Ascending aorta (tissue), 2 donors: ENCODE measurements at regions not wholly inside any gene's neighbourhood (a gene's known extent, or its start where the extent isn't known, plus 50 kb on each side); places are given as distances from the start of the nearest gene placed in this dataset.

Experiments
- DNase-seq, 2 donors: peaks; one replicate each; pipeline ENCODE4 v3.0.0-alpha.2; 2019; ENCODE audit warnings: low spot score in 2 of 2
- H3K27ac ChIP-seq, 2 donors: fragments of 200-600 bp; sonication (generic); one replicate each; pipeline ENCODE4 v1.5.1; 2016 to 2017; ENCODE audit warnings: mild to moderate bottlenecking in 1 of 2
- H3K27me3 ChIP-seq: fragments of 200-600 bp; sonication (generic); one replicate; pipeline ENCODE4 v1.5.1; 2017
- H3K36me3 ChIP-seq, 2 donors: fragments of 200-600 bp; sonication (generic); one replicate each; pipeline ENCODE4 v1.5.1; 2016
- H3K4me1 ChIP-seq, 2 donors: fragments of 200-600 bp; sonication (generic); one replicate each; pipeline ENCODE4 v1.5.1; 2016 to 2017; ENCODE audit warnings: mild to moderate bottlenecking in 1 of 2
- H3K4me3 ChIP-seq, 2 donors: fragments of 200-600 bp; sonication (generic); one replicate each; pipeline ENCODE4 v1.5.1; 2016 to 2017; ENCODE audit warnings: mild to moderate bottlenecking in 1 of 2
- H3K9me3 ChIP-seq, 2 donors: fragments of 200-600 bp; sonication (generic); one replicate each; pipeline ENCODE4 v1.5.1; 2016
- CTCF ChIP-seq, 3 experiments: fragments of 200-600 bp in 2 of 3; fragments of 450-650 bp in 1 of 3; sonication (generic) in 2 of 3; IDR thresholded peaks; one replicate each; pipeline ENCODE4 v1.5.1; 2016 to 2019; ENCODE audit warnings: antibody characterized with exemption in 3 of 3, mild to moderate bottlenecking in 1 of 3, moderate library complexity in 1 of 3
- intact Hi-C: fragments of 100-400 bp; cut with DNase I; formaldehyde crosslinking; loops from one replicate; pipeline ENCODE4 v1.15.1; 2023

GRCh38 chr14:29102266-29102665, 335.7 kb downstream of the FOXG1 start:
- Histone ChIP-seq H3K9me3 (no peaks in the 10 kb centered on the region), H3K27ac (no peak overlapping the region), H3K36me3 (no peaks in the 10 kb centered on the region), H3K27me3 (no peaks in the 10 kb centered on the region), H3K4me1 (no peaks in the 10 kb centered on the region), H3K4me3 (no peak overlapping the region)
- DNase-seq: no peak
- intact Hi-C loops: no loop called here
- no peak for TF ChIP-seq CTCF (IDR thresholded peaks at IDR 0.05)

- H3K9me3 ChIP-seq: no peaks in the 10 kb centered on the region
- no peaks in the 10 kb centered on the region for H3K4me1 ChIP-seq
- H3K4me3 ChIP-seq: no peak overlapping the region
- no peak for TF ChIP-seq CTCF (IDR thresholded peaks at IDR 0.05)
- no peak for DNase-seq
- H3K27ac ChIP-seq: no peak overlapping the region
- no peaks in the 10 kb centered on the region for H3K27me3 ChIP-seq
- intact Hi-C loops: no loop called here
- no peaks in the 10 kb centered on the region for H3K36me3 ChIP-seq
Observed at GRCh38 chr14:29102996-29103395, 336.4 kb downstream of the FOXG1 start.

GRCh38 chr14:29108908-29109307, 342.3 kb downstream of the FOXG1 start:
- intact Hi-C loops: no loop called here
- no peaks in the 10 kb centered on the region for H3K27me3 ChIP-seq
- no peak for DNase-seq
- H3K4me3 ChIP-seq: no peak overlapping the region
- no peaks in the 10 kb centered on the region for H3K9me3 ChIP-seq
- H3K27ac ChIP-seq: no peak overlapping the region
- H3K4me1 ChIP-seq: no peaks in the 10 kb centered on the region
- TF ChIP-seq CTCF (IDR thresholded peaks at IDR 0.05): no peak
- H3K36me3 ChIP-seq: no peaks in the 10 kb centered on the region

- no peak overlapping the region for H3K4me3 ChIP-seq
- no peaks in the 10 kb centered on the region for H3K4me1 ChIP-seq
- intact Hi-C loops: no loop called here
- no peak for DNase-seq
- H3K27ac ChIP-seq: no peak overlapping the region
- H3K9me3 ChIP-seq: no peaks in the 10 kb centered on the region
- no peaks in the 10 kb centered on the region for H3K36me3 ChIP-seq
- TF ChIP-seq CTCF (IDR thresholded peaks at IDR 0.05): no peak
- no peaks in the 10 kb centered on the region for H3K27me3 ChIP-seq
Observed at GRCh38 chr14:29109589-29109988, 343.0 kb downstream of the FOXG1 start.

- no peak overlapping the region for H3K27ac ChIP-seq
Observed at GRCh38 chr14:29111554-29111953, 345.0 kb downstream of the FOXG1 start.

More at GRCh38 chr14:29111554-29111953, 345.0 kb downstream of the FOXG1 start:
- TF ChIP-seq CTCF (IDR thresholded peaks at IDR 0.05): no peak
- Histone ChIP-seq H3K4me1 (no peaks in the 10 kb centered on the region), H3K9me3 (no peaks in the 10 kb centered on the region), H3K4me3 (no peak overlapping the region), H3K36me3 (no peaks in the 10 kb centered on the region), H3K27me3 (no peaks in the 10 kb centered on the region)
- DNase-seq: no peak
- intact Hi-C loops: no loop called here
